A673 (cell line): ENCODE measurements at regions not wholly inside any gene's neighbourhood (a gene's known extent, or its start where the extent isn't known, plus 50 kb on each side); places are given as distances from the start of the nearest gene placed in this dataset.
A peak's percentile ranks its signal among the peaks of the same experiment; 100 is the strongest.

ENCODE experiments used
- BruUV-seq: library from RNA; stranded (reverse); fragments of 400-500 nt; replicated peaks from 2 replicates; lab custom pipeline; 2021; lab: Mats Ljungman, UMichigan
- CTCF ChIA-PET: fragments of 300-600 bp; sonication (Branson Sonifier 250); formaldehyde crosslinking; loops from one replicate; lab custom pipeline; 2022; ENCODE audit warnings: antibody characterized with exemption; lab: Charles Lee
- POLR2A ChIA-PET: fragments of 300-600 bp; sonication (Branson Sonifier 250); formaldehyde crosslinking; loops from one replicate; lab custom pipeline; 2022; ENCODE audit warnings: antibody characterized with exemption; ENCODE audit not compliant: low non-redundant PET; lab: Charles Lee
- DNase-seq: peaks from one replicate; pipeline ENCODE4 v3.0.0-alpha.2; 2015; ENCODE audit warnings: low spot score
- H3K27ac ChIP-seq: fragments of 200-600 bp; sonication (generic); 2 replicates; pipeline ENCODE4 v1.5.1; 2016; ENCODE audit warnings: mixed run types, low read depth, mild to moderate bottlenecking, mixed read lengths, antibody characterized with exemption, low read length; ENCODE audit not compliant: poor library complexity, severe bottlenecking
- H3K27me3 ChIP-seq: fragments of 200-600 bp; sonication (generic); replicated peaks from 2 replicates; pipeline ENCODE4 v1.6.1; 2017; ENCODE audit warnings: mixed run types, low read depth, mild to moderate bottlenecking, mixed read lengths, antibody characterized with exemption, low read length; ENCODE audit not compliant: insufficient read depth, poor library complexity
- H3K36me3 ChIP-seq: fragments of 200-600 bp; sonication (generic); 2 replicates; pipeline ENCODE4 v1.6.1; 2016; ENCODE audit warnings: mixed run types, mild to moderate bottlenecking, mixed read lengths, antibody characterized with exemption, low read length; ENCODE audit not compliant: insufficient read depth, poor library complexity, severe bottlenecking
- H3K4me1 ChIP-seq: fragments of 200-600 bp; sonication (generic); 2 replicates; pipeline ENCODE4 v1.6.1; 2017; ENCODE audit warnings: mixed run types, mild to moderate bottlenecking, mixed read lengths, antibody characterized with exemption, low read length; ENCODE audit not compliant: insufficient read depth, poor library complexity, severe bottlenecking
- H3K4me3 ChIP-seq: fragments of 200-600 bp; sonication (generic); 2 replicates; pipeline ENCODE4 v1.5.1; 2016; ENCODE audit warnings: low read depth, mixed run types, mild to moderate bottlenecking, mixed read lengths, low read length; ENCODE audit not compliant: poor library complexity, severe bottlenecking
- H3K9me3 ChIP-seq: fragments of 200-600 bp; sonication (generic); 2 replicates; pipeline ENCODE4 v1.6.1; 2016; ENCODE audit warnings: mixed run types, low read depth, mild to moderate bottlenecking, mixed read lengths, antibody characterized with exemption, low read length; ENCODE audit not compliant: poor library complexity, severe bottlenecking
- EZH2 ChIP-seq: fragments of 200-600 bp; sonication (generic); IDR thresholded peaks from 2 replicates; pipeline ENCODE4 v1.6.1; 2017; ENCODE audit warnings: borderline replicate concordance, low read depth, mild to moderate bottlenecking, mixed read lengths, antibody characterized with exemption, low read length; ENCODE audit not compliant: poor library complexity, severe bottlenecking
- intact Hi-C: fragments of 100-400 bp; cut with micrococcal nuclease; formaldehyde crosslinking; loops from one replicate; pipeline ENCODE4 v1.10.0; 2022; ENCODE audit not compliant: unreplicated experiment
- TF ChIP-seq, protein P1 (sequence below): fragments of 300-800, 200-600 bp; sonication (generic); conservative IDR thresholded peaks from 2 replicates; pipeline ENCODE4 v1.5.1; 2017; ENCODE audit warnings: low read depth, mild to moderate bottlenecking, antibody characterized with exemption, low read length, moderate library complexity, mixed read lengths

DNA sequence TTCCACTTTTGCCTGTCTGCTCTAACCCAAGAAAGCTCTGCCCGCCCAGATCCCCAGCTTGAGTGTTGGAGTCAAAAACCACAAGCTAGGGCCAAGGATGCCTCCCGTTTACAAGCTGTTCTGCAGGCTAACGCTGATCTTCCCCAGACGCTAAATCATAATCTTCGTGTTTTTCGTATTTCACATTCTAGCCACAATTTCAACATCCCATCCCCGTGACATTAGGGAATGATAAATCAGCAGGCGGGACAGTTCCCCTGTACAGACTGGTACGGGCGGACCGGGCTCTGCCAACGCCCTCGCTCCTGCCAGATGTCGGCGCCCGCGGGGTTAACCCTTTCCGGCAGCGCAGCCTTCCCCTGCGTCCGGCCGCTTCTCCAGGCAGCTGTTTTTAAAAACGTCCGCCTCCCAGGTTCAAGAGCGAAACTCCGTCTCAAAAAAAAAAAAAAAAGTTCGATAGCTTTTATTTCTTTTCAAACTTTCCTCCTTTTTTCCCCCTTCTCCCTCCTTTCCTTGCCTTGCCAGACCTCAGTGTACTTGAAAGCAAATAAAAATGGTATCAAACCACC lies 81.0 kb upstream of the BNC1 start:
- ChIA-PET POLR2A (no interaction called here), CTCF (interaction anchor here (0.6 kb wide), 1 partner anchor 9 kb away, joined by 3 read pairs; no protein-coding TSS in a partner anchor)
- intact Hi-C loops: no loop called here
- Histone ChIP-seq H3K4me3 (peak overlapping the region; percentile 24), H3K27me3 (peaks cover 43% of the 10 kb centered on the region), H3K36me3 (no peaks in the 10 kb centered on the region), H3K9me3 (no peaks in the 10 kb centered on the region), H3K4me1 (no peaks in the 10 kb centered on the region), H3K27ac (no peak overlapping the region)
- no TSS peak for BruUV-seq
- DNase-seq: peak; percentile 25
- TF ChIP-seq, protein P1, sequence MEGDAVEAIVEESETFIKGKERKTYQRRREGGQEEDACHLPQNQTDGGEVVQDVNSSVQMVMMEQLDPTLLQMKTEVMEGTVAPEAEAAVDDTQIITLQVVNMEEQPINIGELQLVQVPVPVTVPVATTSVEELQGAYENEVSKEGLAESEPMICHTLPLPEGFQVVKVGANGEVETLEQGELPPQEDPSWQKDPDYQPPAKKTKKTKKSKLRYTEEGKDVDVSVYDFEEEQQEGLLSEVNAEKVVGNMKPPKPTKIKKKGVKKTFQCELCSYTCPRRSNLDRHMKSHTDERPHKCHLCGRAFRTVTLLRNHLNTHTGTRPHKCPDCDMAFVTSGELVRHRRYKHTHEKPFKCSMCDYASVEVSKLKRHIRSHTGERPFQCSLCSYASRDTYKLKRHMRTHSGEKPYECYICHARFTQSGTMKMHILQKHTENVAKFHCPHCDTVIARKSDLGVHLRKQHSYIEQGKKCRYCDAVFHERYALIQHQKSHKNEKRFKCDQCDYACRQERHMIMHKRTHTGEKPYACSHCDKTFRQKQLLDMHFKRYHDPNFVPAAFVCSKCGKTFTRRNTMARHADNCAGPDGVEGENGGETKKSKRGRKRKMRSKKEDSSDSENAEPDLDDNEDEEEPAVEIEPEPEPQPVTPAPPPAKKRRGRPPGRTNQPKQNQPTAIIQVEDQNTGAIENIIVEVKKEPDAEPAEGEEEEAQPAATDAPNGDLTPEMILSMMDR: no peak
- TF ChIP-seq EZH2: no peak

DNA sequence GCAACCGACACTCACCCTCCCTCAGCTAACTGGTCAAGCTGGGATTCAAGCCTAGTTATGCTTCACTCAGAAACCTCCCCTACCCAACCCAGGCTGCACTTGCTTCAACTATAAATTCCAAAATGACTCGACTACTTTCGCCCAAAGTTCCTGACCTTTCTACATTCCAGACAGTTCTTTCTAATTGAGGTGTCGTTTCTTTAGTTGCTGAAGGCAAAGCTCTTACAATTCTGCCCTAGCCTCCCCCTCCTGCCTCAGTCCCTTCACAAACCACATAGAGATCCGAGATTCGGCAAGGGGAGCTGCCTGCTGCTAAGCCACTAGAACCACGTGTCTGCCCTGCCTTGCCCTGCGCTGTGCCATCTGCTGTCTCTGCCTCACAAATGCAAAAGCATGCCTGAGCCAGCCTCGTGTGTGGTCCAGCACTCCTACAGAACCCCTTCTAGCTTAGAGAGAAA lies 74.7 kb upstream of the SH3GL3 start:
- DNase-seq: no peak
- Histone ChIP-seq H3K4me3 (no peak overlapping the region), H3K9me3 (no peaks in the 10 kb centered on the region), H3K27me3 (peaks cover 44% of the 10 kb centered on the region), H3K36me3 (no peaks in the 10 kb centered on the region), H3K27ac (no peak overlapping the region), H3K4me1 (no peaks in the 10 kb centered on the region)
- POLR2A ChIA-PET: no interaction called here
- CTCF ChIA-PET: no interaction called here
- no TSS peak for BruUV-seq
- no peak for TF ChIP-seq EZH2
- TF ChIP-seq, protein P1: no peak
- intact Hi-C loops: no loop called here

DNA sequence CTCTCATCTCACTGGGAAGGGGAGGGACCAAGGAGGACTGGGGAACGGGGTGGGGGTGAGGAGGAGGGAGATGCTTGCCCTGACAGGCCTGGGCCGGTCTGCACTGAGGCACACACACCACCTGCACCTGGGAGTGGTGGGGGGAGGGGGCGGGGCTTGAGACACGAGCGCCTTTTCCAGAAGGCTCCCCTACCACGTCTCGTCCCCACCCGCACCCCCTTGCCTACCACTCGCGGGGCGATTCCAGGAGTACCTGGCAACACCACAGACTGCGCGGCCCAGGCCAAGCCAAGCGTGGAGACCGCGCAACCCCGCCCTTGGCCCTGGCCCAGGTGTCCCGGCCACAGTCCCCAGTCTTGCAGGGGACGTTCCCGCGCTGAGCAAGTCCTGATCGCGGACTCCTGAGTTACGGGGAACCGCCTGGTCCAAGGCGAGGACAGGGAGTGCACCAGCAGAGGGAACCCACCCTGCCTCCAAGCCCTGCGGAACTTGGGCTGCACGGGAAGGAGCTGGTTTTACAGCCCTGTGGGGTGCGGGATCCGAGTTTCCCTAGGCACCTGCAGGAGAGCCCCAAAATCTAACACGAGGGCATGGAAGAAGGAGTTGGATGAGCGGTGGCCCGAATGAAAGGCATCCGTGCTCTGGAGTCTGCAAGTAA lies 68.1 kb upstream of the SH3GL3 start:
- no peak overlapping the region for H3K27ac ChIP-seq
- no peak overlapping the region for H3K4me3 ChIP-seq
- no peaks in the 10 kb centered on the region for H3K4me1 ChIP-seq
- POLR2A ChIA-PET: no interaction called here
- CTCF ChIA-PET: no interaction called here
- no TSS peak for BruUV-seq
- H3K36me3 ChIP-seq: no peaks in the 10 kb centered on the region
- DNase-seq: no peak
- peaks cover 6% of the 10 kb centered on the region for H3K27me3 ChIP-seq
- TF ChIP-seq, protein P1: no peak
- no peak for TF ChIP-seq EZH2
- intact Hi-C loops: no loop called here
- H3K9me3 ChIP-seq: no peaks in the 10 kb centered on the region
